ENCODE measurements at regions not wholly inside any gene's neighbourhood (a gene's known extent, or its start where the extent isn't known, plus 50 kb on each side); places are given as distances from the start of the nearest gene placed in this dataset.
"Not testable (repeated sequence)": the region's sequence is repeated elsewhere in the genome, so short reads cannot be mapped to it uniquely, and the experiment has no call there.

DNA sequence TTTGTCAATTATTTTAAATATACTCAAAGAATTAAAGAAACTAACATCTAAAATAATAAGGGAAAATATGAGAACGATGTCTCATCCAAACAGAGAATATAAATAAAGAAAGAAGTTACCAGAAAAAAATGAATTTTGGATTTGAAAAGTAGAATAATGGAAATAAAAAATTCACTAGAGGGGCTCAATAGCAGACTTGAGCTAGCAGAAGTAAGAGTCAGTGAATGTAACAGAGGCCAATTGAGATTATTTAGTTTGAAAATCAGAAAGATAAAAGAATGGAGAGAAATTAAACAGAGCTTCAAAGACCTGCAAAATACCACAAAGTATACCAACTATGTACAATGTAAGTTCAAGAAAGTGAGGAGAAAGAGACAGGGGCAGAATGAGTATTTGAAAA lies 333.6 kb downstream of the GPD2 start:
- Histone ChIP-seq H3K27me3 (ENCODE audit: control insufficient read depth, insufficient read depth, low read length) (no peaks in the 10 kb centered on the region), H3K4me3 (replicated peaks in 1 of 4; ENCODE audit: control extremely low read depth in 1 of 4, insufficient read depth in 1 of 4, low read depth in 3 of 4, low read length in 4 of 4) (no peak overlapping the region), H3K9ac (ENCODE audit: insufficient read depth, low read length) (no peak overlapping the region), H3K36me3 (ENCODE audit: control insufficient read depth, insufficient read depth, low read length) (no peaks in the 10 kb centered on the region), H3K79me2 (ENCODE audit: control insufficient read depth, insufficient read depth, low read length) (no peaks in the 10 kb centered on the region), H3K4me2 (ENCODE audit: extremely low read depth, insufficient read depth, low read length) (no peak overlapping the region), H3K9me3 (ENCODE audit: control insufficient read depth, insufficient read depth, low read depth, low read length) (no peaks in the 10 kb centered on the region), H2AFZ (ENCODE audit: low read length) (no peak overlapping the region), H3K4me1 (ENCODE audit: control insufficient read depth, extremely low read depth, insufficient read depth, low read length) (no peaks in the 10 kb centered on the region), H3K27ac (ENCODE audit: insufficient read depth, low read length) (no peak overlapping the region), H4K20me1 (ENCODE audit: control insufficient read depth, extremely low read depth, insufficient read depth, low read length) (no peaks in the 10 kb centered on the region)
- no peak for TF ChIP-seq EZH2 (IDR thresholded peaks at IDR 0.05; ENCODE audit: low read length, missing control alignments)
- TF ChIP-seq, protein P1, sequence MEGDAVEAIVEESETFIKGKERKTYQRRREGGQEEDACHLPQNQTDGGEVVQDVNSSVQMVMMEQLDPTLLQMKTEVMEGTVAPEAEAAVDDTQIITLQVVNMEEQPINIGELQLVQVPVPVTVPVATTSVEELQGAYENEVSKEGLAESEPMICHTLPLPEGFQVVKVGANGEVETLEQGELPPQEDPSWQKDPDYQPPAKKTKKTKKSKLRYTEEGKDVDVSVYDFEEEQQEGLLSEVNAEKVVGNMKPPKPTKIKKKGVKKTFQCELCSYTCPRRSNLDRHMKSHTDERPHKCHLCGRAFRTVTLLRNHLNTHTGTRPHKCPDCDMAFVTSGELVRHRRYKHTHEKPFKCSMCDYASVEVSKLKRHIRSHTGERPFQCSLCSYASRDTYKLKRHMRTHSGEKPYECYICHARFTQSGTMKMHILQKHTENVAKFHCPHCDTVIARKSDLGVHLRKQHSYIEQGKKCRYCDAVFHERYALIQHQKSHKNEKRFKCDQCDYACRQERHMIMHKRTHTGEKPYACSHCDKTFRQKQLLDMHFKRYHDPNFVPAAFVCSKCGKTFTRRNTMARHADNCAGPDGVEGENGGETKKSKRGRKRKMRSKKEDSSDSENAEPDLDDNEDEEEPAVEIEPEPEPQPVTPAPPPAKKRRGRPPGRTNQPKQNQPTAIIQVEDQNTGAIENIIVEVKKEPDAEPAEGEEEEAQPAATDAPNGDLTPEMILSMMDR (conservative IDR thresholded peaks at IDR 0.05 in 1 of 2, IDR thresholded peaks at IDR 0.05 in 1 of 2; ENCODE audit: low read depth in 1 of 2, low read length in 2 of 2) = no peak
- DNase-seq (ENCODE audit: low read depth in 2 of 2) = no peak

DNA sequence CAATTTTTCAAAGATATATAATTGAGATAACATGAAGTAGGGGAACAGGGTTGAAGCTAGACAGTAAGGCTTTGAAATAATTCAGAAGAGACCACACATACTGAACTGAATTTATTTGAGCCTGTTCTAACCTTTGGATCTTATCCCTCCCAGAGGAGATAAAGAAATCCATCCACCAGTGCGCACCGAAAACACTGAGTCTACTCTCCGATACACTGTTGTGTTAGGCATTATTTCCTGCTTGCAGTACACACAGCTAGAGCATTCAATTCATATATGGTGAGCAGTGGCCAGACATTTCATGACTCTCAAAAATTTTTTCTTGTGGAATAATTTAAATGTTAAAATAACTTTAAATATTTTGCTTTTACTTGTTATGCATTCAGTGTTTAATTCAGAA lies 342.7 kb downstream of the GPD2 start:
- H3K4me1 ChIP-seq (ENCODE audit: control insufficient read depth, extremely low read depth, insufficient read depth, low read length) = no peaks in the 10 kb centered on the region
- no peak overlapping the region for H3K9ac ChIP-seq (ENCODE audit: insufficient read depth, low read length)
- no peak overlapping the region for H3K4me3 ChIP-seq (replicated peaks in 1 of 4; ENCODE audit: control extremely low read depth in 1 of 4, insufficient read depth in 1 of 4, low read depth in 3 of 4, low read length in 4 of 4)
- TF ChIP-seq, protein P1 (conservative IDR thresholded peaks at IDR 0.05 in 1 of 2, IDR thresholded peaks at IDR 0.05 in 1 of 2; ENCODE audit: low read depth in 1 of 2, low read length in 2 of 2) = no peak
- TF ChIP-seq EZH2 (IDR thresholded peaks at IDR 0.05; ENCODE audit: low read length, missing control alignments) = no peak
- no peaks in the 10 kb centered on the region for H3K27me3 ChIP-seq (ENCODE audit: control insufficient read depth, insufficient read depth, low read length)
- no peak overlapping the region for H3K4me2 ChIP-seq (ENCODE audit: extremely low read depth, insufficient read depth, low read length)
- no peaks in the 10 kb centered on the region for H3K36me3 ChIP-seq (ENCODE audit: control insufficient read depth, insufficient read depth, low read length)
- no peak overlapping the region for H3K27ac ChIP-seq (ENCODE audit: insufficient read depth, low read length)
- no peak for DNase-seq (ENCODE audit: low read depth in 2 of 2)
- no peaks in the 10 kb centered on the region for H3K9me3 ChIP-seq (ENCODE audit: control insufficient read depth, insufficient read depth, low read depth, low read length)
- H4K20me1 ChIP-seq (ENCODE audit: control insufficient read depth, extremely low read depth, insufficient read depth, low read length) = no peaks in the 10 kb centered on the region
- no peaks in the 10 kb centered on the region for H3K79me2 ChIP-seq (ENCODE audit: control insufficient read depth, insufficient read depth, low read length)
- H2AFZ ChIP-seq (ENCODE audit: low read length) = no peak overlapping the region

DNA sequence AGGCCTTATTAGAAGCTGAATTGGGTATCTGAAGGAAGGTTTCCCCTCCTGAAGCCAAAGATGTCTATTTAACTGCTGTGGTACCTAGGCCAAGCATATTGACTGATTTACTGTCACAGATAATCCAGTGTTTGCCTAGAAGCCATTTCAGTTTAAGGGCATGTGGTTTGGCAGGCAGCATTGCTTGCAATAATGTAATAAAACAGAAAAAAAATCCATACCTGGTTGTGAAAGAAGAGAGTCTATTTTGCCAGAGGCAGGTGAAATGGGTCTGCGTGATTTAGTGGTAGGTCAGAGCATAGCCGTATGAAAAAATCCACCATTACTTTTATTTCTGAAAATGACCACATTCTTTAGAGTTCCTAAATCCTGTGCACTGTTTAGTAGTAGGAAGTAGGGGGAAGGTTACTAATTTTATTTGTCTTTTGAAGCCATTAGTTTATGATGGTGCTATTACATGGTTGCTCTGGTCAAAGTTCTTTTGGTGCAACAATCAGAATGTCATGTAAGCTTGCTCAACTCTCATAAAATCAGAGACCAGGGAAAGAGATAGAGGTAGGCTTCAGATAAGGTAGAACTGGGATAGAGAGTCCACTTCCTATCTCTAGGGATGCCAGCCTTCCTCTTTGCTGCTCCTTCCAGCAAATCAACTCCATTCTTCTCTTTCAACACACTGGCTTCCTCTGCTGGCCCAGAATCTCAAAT lies 343.4 kb downstream of the GPD2 start:
- no peak overlapping the region for H3K27ac ChIP-seq (ENCODE audit: insufficient read depth, low read length)
- no peak overlapping the region for H3K4me2 ChIP-seq (ENCODE audit: extremely low read depth, insufficient read depth, low read length)
- no peaks in the 10 kb centered on the region for H3K9me3 ChIP-seq (ENCODE audit: control insufficient read depth, insufficient read depth, low read depth, low read length)
- H2AFZ ChIP-seq (ENCODE audit: low read length) = no peak overlapping the region
- no peak overlapping the region for H3K4me3 ChIP-seq (replicated peaks in 1 of 4; ENCODE audit: control extremely low read depth in 1 of 4, insufficient read depth in 1 of 4, low read depth in 3 of 4, low read length in 4 of 4)
- H3K4me1 ChIP-seq (ENCODE audit: control insufficient read depth, extremely low read depth, insufficient read depth, low read length) = no peaks in the 10 kb centered on the region
- H3K36me3 ChIP-seq (ENCODE audit: control insufficient read depth, insufficient read depth, low read length) = no peaks in the 10 kb centered on the region
- H3K27me3 ChIP-seq (ENCODE audit: control insufficient read depth, insufficient read depth, low read length) = no peaks in the 10 kb centered on the region
- no peak for DNase-seq (ENCODE audit: low read depth in 2 of 2)
- no peak overlapping the region for H3K9ac ChIP-seq (ENCODE audit: insufficient read depth, low read length)
- H3K79me2 ChIP-seq (ENCODE audit: control insufficient read depth, insufficient read depth, low read length) = no peaks in the 10 kb centered on the region
- TF ChIP-seq, protein P1 (conservative IDR thresholded peaks at IDR 0.05 in 1 of 2, IDR thresholded peaks at IDR 0.05 in 1 of 2; ENCODE audit: low read depth in 1 of 2, low read length in 2 of 2) = no peak
- TF ChIP-seq EZH2 (IDR thresholded peaks at IDR 0.05; ENCODE audit: low read length, missing control alignments) = no peak
- no peaks in the 10 kb centered on the region for H4K20me1 ChIP-seq (ENCODE audit: control insufficient read depth, extremely low read depth, insufficient read depth, low read length)

DNA sequence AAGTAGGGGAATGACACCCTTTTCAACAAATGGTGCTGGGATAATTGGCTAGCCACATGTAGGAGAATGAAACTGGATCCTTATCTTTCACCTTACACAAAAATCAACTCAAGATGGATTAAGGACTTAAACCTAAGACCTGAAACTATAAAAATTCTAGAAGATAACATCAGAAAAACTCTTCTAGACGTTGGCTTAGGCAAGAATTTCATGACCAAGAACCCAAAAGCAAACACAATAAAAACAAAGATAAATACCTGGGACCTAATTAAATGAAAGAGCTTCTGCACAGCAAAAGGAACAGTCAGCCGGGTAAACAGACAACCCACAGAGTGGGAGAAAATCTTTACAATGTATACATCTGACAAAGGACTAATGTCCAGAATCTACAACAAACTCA lies 345.5 kb downstream of the GPD2 start:
- H3K79me2 ChIP-seq (ENCODE audit: control insufficient read depth, insufficient read depth, low read length); H3K27me3 ChIP-seq (ENCODE audit: control insufficient read depth, insufficient read depth, low read length); H3K4me1 ChIP-seq (ENCODE audit: control insufficient read depth, extremely low read depth, insufficient read depth, low read length); H4K20me1 ChIP-seq (ENCODE audit: control insufficient read depth, extremely low read depth, insufficient read depth, low read length); H3K27ac ChIP-seq (ENCODE audit: insufficient read depth, low read length); H3K4me3 ChIP-seq (replicated peaks in 1 of 4; ENCODE audit: control extremely low read depth in 1 of 4, insufficient read depth in 1 of 4, low read depth in 3 of 4, low read length in 4 of 4); DNase-seq (ENCODE audit: low read depth in 2 of 2); H3K9ac ChIP-seq (ENCODE audit: insufficient read depth, low read length); H2AFZ ChIP-seq (ENCODE audit: low read length); H3K9me3 ChIP-seq (ENCODE audit: control insufficient read depth, insufficient read depth, low read depth, low read length); H3K36me3 ChIP-seq (ENCODE audit: control insufficient read depth, insufficient read depth, low read length); H3K4me2 ChIP-seq (ENCODE audit: extremely low read depth, insufficient read depth, low read length): not testable (repeated sequence)

Data from fibroblast of lung (primary cell).